Right forelimb (tissue), 1 donor: ENCODE measurements at regions not wholly inside any gene's neighbourhood (a gene's known extent, or its start where the extent isn't known, plus 50 kb on each side); places are given as distances from the start of the nearest gene placed in this dataset.
"Not testable (repeated sequence)": the region's sequence is repeated elsewhere in the genome, so short reads cannot be mapped to it uniquely, and the experiment has no call there.

Experiments used
- DNase-seq: peaks from one replicate; pipeline ENCODE4 v3.0.0-alpha.2; 2018

GRCh38 chr1:209095627-209096595, 487.6 kb upstream of the CAMK1G start:
- DNase-seq, result no peak

GRCh38 chr1:209100460-209100859, 483.1 kb upstream of the CAMK1G start:
- DNase-seq, result no peak

GRCh38 chr1:209101106-209101505, 482.4 kb upstream of the CAMK1G start:
- DNase-seq, result no peak

GRCh38 chr1:209102120-209102519, 481.4 kb upstream of the CAMK1G start:
- no peak for DNase-seq

GRCh38 chr1:209102531-209102930, 481.0 kb upstream of the CAMK1G start:
- DNase-seq, result no peak

GRCh38 chr1:209103092-209103491, 480.4 kb upstream of the CAMK1G start:
- DNase-seq, result no peak

- no peak for DNase-seq
Observed at GRCh38 chr1:209104646-209105045, 478.9 kb upstream of the CAMK1G start.

- no peak for DNase-seq
Observed at GRCh38 chr1:209105701-209106100, 477.8 kb upstream of the CAMK1G start.

GRCh38 chr1:209106237-209106741, 477.2 kb upstream of the CAMK1G start:
- DNase-seq, result peak; percentile 50

GRCh38 chr1:209106861-209107260, 476.7 kb upstream of the CAMK1G start:
- DNase-seq, result no peak

- no peak for DNase-seq
Observed at GRCh38 chr1:209107535-209107934, 476.0 kb upstream of the CAMK1G start.

- no peak for DNase-seq
Observed at GRCh38 chr1:209109001-209109785, 474.3 kb upstream of the CAMK1G start.

GRCh38 chr1:209113521-209113920, 470.0 kb upstream of the CAMK1G start:
- DNase-seq, result no peak

- no peak for DNase-seq
Observed at GRCh38 chr1:209116705-209117104, 466.8 kb upstream of the CAMK1G start.

GRCh38 chr1:209123601-209124000, 459.9 kb upstream of the CAMK1G start:
- no peak for DNase-seq

GRCh38 chr1:209129091-209129490, 454.4 kb upstream of the CAMK1G start:
- not testable (repeated sequence) for DNase-seq

- no peak for DNase-seq
Observed at GRCh38 chr1:209130886-209131285, 452.6 kb upstream of the CAMK1G start.

GRCh38 chr1:209132736-209133467, 450.6 kb upstream of the CAMK1G start:
- no peak for DNase-seq

- DNase-seq, result no peak
Observed at GRCh38 chr1:209134001-209134400, 449.5 kb upstream of the CAMK1G start.

- no peak for DNase-seq
Observed at GRCh38 chr1:209143916-209144315, 439.6 kb upstream of the CAMK1G start.

- DNase-seq, result no peak
Observed at GRCh38 chr1:209150114-209150513, 433.4 kb upstream of the CAMK1G start.

- no peak for DNase-seq
Observed at GRCh38 chr1:209153411-209153810, 430.1 kb upstream of the CAMK1G start.

GRCh38 chr1:209154912-209155311, 428.6 kb upstream of the CAMK1G start:
- DNase-seq, result peak; percentile 46
